Lower lobe of right lung (tissue), 2 donors: ENCODE measurements at regions not wholly inside any gene's neighbourhood (a gene's known extent, or its start where the extent isn't known, plus 50 kb on each side); places are given as distances from the start of the nearest gene placed in this dataset.
"Not testable (repeated sequence)": the region's sequence is repeated elsewhere in the genome, so short reads cannot be mapped to it uniquely, and the experiment has no call there.

Experiments
- ATAC-seq, 2 donors: fragments of 200-7000 bp; cut with Tn5 transposase; one replicate each; pipeline ENCODE4 v1.9.1; 2020 to 2022; ENCODE audit warnings: mild to moderate bottlenecking in 2 of 2, moderate library complexity in 2 of 2
- DNase-seq: peaks from one replicate; pipeline ENCODE4 v3.0.0-alpha.2; 2020
- H3K27ac ChIP-seq: fragments of 200-600 bp; one replicate; pipeline ENCODE4 v1.8.0; 2022
- H3K27me3 ChIP-seq: fragments of 200-600 bp; one replicate; pipeline ENCODE4 v1.8.0; 2022; ENCODE audit warnings: low read depth
- H3K36me3 ChIP-seq: fragments of 200-600 bp; one replicate; pipeline ENCODE4 v1.8.0; 2022; ENCODE audit warnings: mild to moderate bottlenecking
- H3K4me1 ChIP-seq: fragments of 200-600 bp; one replicate; pipeline ENCODE4 v1.8.0; 2022
- H3K4me3 ChIP-seq: fragments of 200-600 bp; one replicate; pipeline ENCODE4 v1.8.0; 2022; ENCODE audit warnings: mild to moderate bottlenecking
- H3K9me3 ChIP-seq: fragments of 200-600 bp; one replicate; pipeline ENCODE4 v1.8.0; 2022
- CTCF ChIP-seq: fragments of 200-600 bp; IDR thresholded peaks from one replicate; pipeline ENCODE4 v1.8.0; 2022; ENCODE audit warnings: antibody characterized with exemption, mild to moderate bottlenecking
- intact Hi-C: fragments of 100-400 bp; cut with DNase I; formaldehyde crosslinking; loops from one replicate; pipeline ENCODE4 v1.11.0; 2022
- donor health status: DM: no; HTN: yes; CAD: no; lungs with severe emphysema.

GRCh38 chr5:163914910-163915309, 409.5 kb downstream of the MAT2B start:
- Histone ChIP-seq H3K4me3 (no peak overlapping the region), H3K9me3 (no peaks in the 10 kb centered on the region), H3K27ac (no peak overlapping the region), H3K4me1 (no peaks in the 10 kb centered on the region), H3K27me3 (no peaks in the 10 kb centered on the region), H3K36me3 (no peaks in the 10 kb centered on the region)
- ATAC-seq: peak in 1 of 2 donors; percentile 37
- DNase-seq: no peak
- intact Hi-C loops: no loop called here
- no peak for TF ChIP-seq CTCF

GRCh38 chr5:163915481-163915961, 410.1 kb downstream of the MAT2B start:
- no peaks in the 10 kb centered on the region for H3K4me1 ChIP-seq
- DNase-seq (peak; percentile 53), ATAC-seq (peak; percentile 63 to 80)
- H3K27me3 ChIP-seq: no peaks in the 10 kb centered on the region
- H3K27ac ChIP-seq: peak overlapping the region; percentile 76
- no peak for TF ChIP-seq CTCF
- no peaks in the 10 kb centered on the region for H3K9me3 ChIP-seq
- H3K36me3 ChIP-seq: no peaks in the 10 kb centered on the region
- intact Hi-C loops: no loop called here
- H3K4me3 ChIP-seq: no peak overlapping the region

- no peak for DNase-seq
- intact Hi-C loops: no loop called here
- no peaks in the 10 kb centered on the region for H3K4me1 ChIP-seq
- H3K36me3 ChIP-seq: no peaks in the 10 kb centered on the region
- ATAC-seq: peak; percentile 77 to 90
- no peaks in the 10 kb centered on the region for H3K9me3 ChIP-seq
- H3K4me3 ChIP-seq: no peak overlapping the region
- peak overlapping the region; percentile 76 for H3K27ac ChIP-seq
- no peaks in the 10 kb centered on the region for H3K27me3 ChIP-seq
- TF ChIP-seq CTCF: no peak
Observed at GRCh38 chr5:163916376-163916775, 411.0 kb downstream of the MAT2B start.

- Histone ChIP-seq H3K27me3 (no peaks in the 10 kb centered on the region), H3K36me3 (no peaks in the 10 kb centered on the region), H3K27ac (peak overlapping the region; percentile 76), H3K9me3 (no peaks in the 10 kb centered on the region), H3K4me1 (no peaks in the 10 kb centered on the region), H3K4me3 (no peak overlapping the region)
- no peak for DNase-seq
- TF ChIP-seq CTCF: no peak
- intact Hi-C loops: no loop called here
- peak; percentile 46 to 57 for ATAC-seq
Observed at GRCh38 chr5:163916861-163917260, 411.4 kb downstream of the MAT2B start.

- Histone ChIP-seq H3K9me3 (no peaks in the 10 kb centered on the region), H3K36me3 (no peaks in the 10 kb centered on the region), H3K4me3 (no peak overlapping the region), H3K27me3 (no peaks in the 10 kb centered on the region), H3K4me1 (no peaks in the 10 kb centered on the region), H3K27ac (no peak overlapping the region)
- ATAC-seq (no peak), DNase-seq (no peak)
- no peak for TF ChIP-seq CTCF
- intact Hi-C loops: no loop called here
Observed at GRCh38 chr5:163917747-163918146, 412.3 kb downstream of the MAT2B start.

GRCh38 chr5:163934990-163935389, 429.6 kb downstream of the MAT2B start:
- H3K4me1 ChIP-seq, DNase-seq, H3K36me3 ChIP-seq, H3K27me3 ChIP-seq, H3K4me3 ChIP-seq, H3K27ac ChIP-seq, ATAC-seq, intact Hi-C loops, H3K9me3 ChIP-seq: not testable (repeated sequence)
